HepG2 (cell line): ENCODE measurements at regions not wholly inside any gene's neighbourhood (a gene's known extent, or its start where the extent isn't known, plus 50 kb on each side); places are given as distances from the start of the nearest gene placed in this dataset.

Source experiments
- ATAC-seq: fragments of 200-7000 bp; cut with Tn5 transposase; 3 replicates; pipeline ENCODE4 v1.9.1; 2020; ENCODE audit warnings: mild to moderate bottlenecking, moderate library complexity
- BruUV-seq: library from RNA; stranded (reverse); fragments of 400-500 nt; replicated peaks from 2 replicates; lab custom pipeline; 2021; lab: Mats Ljungman, UMichigan
- CTCF ChIA-PET: fragments of 300-600 bp; formaldehyde crosslinking; extraction: SDS; loops from one replicate; lab custom pipeline; 2021; ENCODE audit warnings: low total read pairs, inconsistent platforms, low intra/inter-chr PET ratio; lab: Yijun Ruan, JAX
- POLR2A ChIA-PET: fragments of 350-600 bp; sonication (Branson Sonifier 250); formaldehyde crosslinking; loops from one replicate; lab custom pipeline; 2020; ENCODE audit warnings: antibody characterized with exemption, inconsistent platforms; lab: Yijun Ruan, JAX
- DNase-seq: peaks from one replicate; pipeline ENCODE4 v3.0.0-alpha.2; 2015; ENCODE audit warnings: low spot score
- FAIRE-seq: peaks from 3 replicates; lab custom pipeline; 2011; peaks lifted over from hg19 to GRCh38; lab: Jason Lieb, UNC
- H2AFZ ChIP-seq: one replicate; pipeline ENCODE4 v1.6.1; 2011; ENCODE audit warnings: low read length, inconsistent platforms
- H3K27ac ChIP-seq: fragments of 300-600 bp; 3 replicates; pipeline ENCODE4 v1.8.0; 2011; ENCODE audit warnings: mixed run types, mild to moderate bottlenecking, mixed read lengths, low read length, inconsistent platforms; ENCODE audit not compliant: insufficient read depth; ENCODE audit errors: extremely low read length
- H3K27me3 ChIP-seq, 2 experiments: fragments of 200-600 bp in 1 of 2; 2 replicates in 1 of 2; 3 replicates in 1 of 2; pipeline versions ENCODE4 v1.6.0 to v1.8.0; 2011; ENCODE audit warnings: low read length in 2 of 2, mild to moderate bottlenecking in 2 of 2, moderate library complexity in 2 of 2, inconsistent platforms in 1 of 2; ENCODE audit not compliant: insufficient read depth in 2 of 2, control insufficient read depth in 1 of 2
- H3K36me3 ChIP-seq, 2 experiments: fragments of 200-600 bp in 1 of 2; replicated peaks in 1 of 2; 2 replicates in 1 of 2; 3 replicates in 1 of 2; pipeline versions ENCODE4 v1.5.1 to v1.8.0; 2011; ENCODE audit warnings: low read length in 2 of 2, inconsistent platforms in 1 of 2; ENCODE audit not compliant: insufficient read depth in 2 of 2, control insufficient read depth in 1 of 2
- H3K4me1 ChIP-seq: 2 replicates; pipeline ENCODE4 v1.5.1; 2012; ENCODE audit warnings: low read length, inconsistent platforms; ENCODE audit not compliant: insufficient read depth
- H3K4me2 ChIP-seq: 2 replicates; pipeline ENCODE4 v1.6.0; 2011; ENCODE audit warnings: low read depth, low read length, inconsistent platforms
- H3K4me3 ChIP-seq, 3 experiments: fragments of 200-600 bp in 1 of 3; sonication (generic), shearing (Covaris generic) in 1 of 3; replicated peaks in 1 of 3; 2 replicates each; pipeline ENCODE4 v1.5.1; 2011 to 2016; ENCODE audit warnings: low read length in 3 of 3, inconsistent platforms in 2 of 3, low read depth in 2 of 3, mild to moderate bottlenecking in 2 of 3, control low read depth in 1 of 3, mixed read lengths in 1 of 3; ENCODE audit not compliant: insufficient read depth in 1 of 3
- H3K79me2 ChIP-seq: one replicate; pipeline ENCODE4 v1.6.1; 2011; ENCODE audit warnings: low read length, inconsistent platforms; ENCODE audit not compliant: insufficient read depth
- H3K9ac ChIP-seq: 2 replicates; pipeline ENCODE4 v1.6.0; 2011; ENCODE audit warnings: mild to moderate bottlenecking, low read depth, low read length, inconsistent platforms; ENCODE audit not compliant: insufficient read depth
- H3K9me3 ChIP-seq: 2 replicates; pipeline ENCODE4 v1.5.1; 2012; ENCODE audit warnings: mild to moderate bottlenecking, low read length
- H4K20me1 ChIP-seq: 2 replicates; pipeline ENCODE4 v1.6.0; 2011; ENCODE audit warnings: inconsistent platforms, mild to moderate bottlenecking, low read length, moderate library complexity; ENCODE audit not compliant: insufficient read depth
- ATAD3A ChIP-seq: sonication (generic); formaldehyde crosslinking; IDR thresholded peaks from 2 replicates; pipeline ENCODE4 v1.4.0; 2020; ENCODE audit warnings: missing genetic modification reagents
- ATRX ChIP-seq: sonication (generic); formaldehyde crosslinking; IDR thresholded peaks from 2 replicates; pipeline ENCODE4 v1.4.0; 2020; ENCODE audit warnings: missing genetic modification reagents, borderline replicate concordance
- EED ChIP-seq: sonication (generic); formaldehyde crosslinking; IDR thresholded peaks from 2 replicates; pipeline ENCODE4 v1.5.0; 2020; ENCODE audit warnings: mild to moderate bottlenecking, missing genetic modification reagents
- HMGA1 ChIP-seq: sonication (generic); formaldehyde crosslinking; conservative IDR thresholded peaks from 2 replicates; pipeline ENCODE4 v1.4.0; 2020; ENCODE audit warnings: missing genetic modification reagents
- KDM4B ChIP-seq: sonication (generic); formaldehyde crosslinking; IDR thresholded peaks from 2 replicates; pipeline ENCODE4 v1.4.0; 2020; ENCODE audit warnings: missing genetic modification reagents
- MED13 ChIP-seq: sonication (generic); formaldehyde crosslinking; IDR thresholded peaks from 2 replicates; pipeline ENCODE4 v1.5.0; 2020; ENCODE audit warnings: missing genetic modification reagents
- MYNN ChIP-seq: sonication (generic); formaldehyde crosslinking; IDR thresholded peaks from 2 replicates; pipeline ENCODE4 v1.4.0; 2020; ENCODE audit warnings: mild to moderate bottlenecking, low read depth, missing genetic modification reagents
- RERE ChIP-seq: IDR thresholded peaks from 2 replicates; pipeline ENCODE4 v1.6.1; 2016; ENCODE audit warnings: low read depth, missing genetic modification reagents, missing compliant biosample characterization
- ZFP62 ChIP-seq: sonication (generic); formaldehyde crosslinking; IDR thresholded peaks from 2 replicates; pipeline ENCODE4 v1.4.0; 2020; ENCODE audit warnings: missing genetic modification reagents
- ZNF232 ChIP-seq: sonication (generic); formaldehyde crosslinking; IDR thresholded peaks from 2 replicates; pipeline ENCODE4 v1.4.0; 2020; ENCODE audit warnings: missing genetic modification reagents, borderline replicate concordance
- ZNF704 ChIP-seq: sonication (generic); formaldehyde crosslinking; IDR thresholded peaks from 2 replicates; pipeline ENCODE4 v1.8.1; 2023; ENCODE audit warnings: mild to moderate bottlenecking, inconsistent platforms, moderate library complexity, missing genetic modification reagents, borderline replicate concordance
- ZSCAN20 ChIP-seq: sonication (generic); formaldehyde crosslinking; IDR thresholded peaks from 2 replicates; pipeline ENCODE4 v1.4.0; 2020; ENCODE audit warnings: missing genetic modification reagents, mild to moderate bottlenecking, borderline replicate concordance
- WGBS: methylation state at CpG from one replicate; pipeline ENCODE4 v1.1.6; 2017; ENCODE audit warnings: low lambda C conversion rate; 5-methylcytosine and 5-hydroxymethylcytosine counted together
- in situ Hi-C: cut with HindIII; loops from 2 replicates; pipeline ENCODE4 v1.10.0; 2017; ENCODE audit warnings: low pct_unique_long_range_greater_than_20kb; ENCODE audit not compliant: extremely low pct_ligation_motif_present
- intact Hi-C: fragments of 100-400 bp; cut with micrococcal nuclease; formaldehyde crosslinking; loops from one replicate; pipeline ENCODE4 v1.10.0; 2022; ENCODE audit not compliant: unreplicated experiment
- TF ChIP-seq, protein P1 (sequence below): sonication (generic); formaldehyde crosslinking; IDR thresholded peaks from 2 replicates; pipeline ENCODE4 v1.4.0; 2020; ENCODE audit warnings: missing genetic modification reagents, mild to moderate bottlenecking, borderline replicate concordance
- TF ChIP-seq, protein P2 (sequence below): sonication (generic); formaldehyde crosslinking; IDR thresholded peaks from 2 replicates; pipeline ENCODE4 v1.4.0; 2020; ENCODE audit warnings: missing genetic modification reagents

DNA sequence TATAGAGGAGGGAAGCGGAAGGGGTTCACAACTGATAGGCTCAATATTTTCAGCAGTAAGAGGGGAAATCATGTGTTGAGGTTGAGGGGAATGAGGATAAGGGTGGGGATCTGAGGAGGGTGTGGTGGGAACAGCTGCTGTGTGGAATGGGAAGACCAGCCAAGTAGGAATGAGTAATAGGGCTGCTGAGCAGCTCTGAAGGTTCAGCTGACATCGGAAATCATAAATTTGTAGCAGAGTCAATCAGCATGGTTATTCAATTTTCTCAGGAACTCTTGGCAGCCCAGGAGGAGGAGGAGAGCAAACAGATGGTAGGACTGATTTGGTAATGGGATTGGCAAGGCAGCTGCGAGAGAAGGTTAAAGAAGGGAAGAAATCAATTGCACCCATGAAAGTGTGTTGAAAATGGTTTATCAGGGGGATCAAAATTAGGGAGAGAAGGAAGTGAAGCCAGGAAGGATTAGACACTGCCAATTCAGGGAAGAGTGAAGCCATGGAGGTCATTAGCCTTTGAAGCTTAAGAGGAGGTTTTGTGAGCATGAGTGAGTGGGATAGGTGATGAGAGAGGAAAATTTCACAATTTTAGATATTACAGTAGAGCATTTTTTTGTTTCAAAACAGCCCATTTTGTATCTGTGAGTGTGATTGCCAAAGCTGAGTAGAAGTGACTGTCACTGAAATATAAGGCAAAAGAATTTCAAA lies 82.6 kb downstream of the PCDH7 start:
- no peak for TF ChIP-seq MED13 (CRISPR knock-in tag)
- TF ChIP-seq RERE (CRISPR knock-in tag), result no peak
- TF ChIP-seq, protein P1, sequence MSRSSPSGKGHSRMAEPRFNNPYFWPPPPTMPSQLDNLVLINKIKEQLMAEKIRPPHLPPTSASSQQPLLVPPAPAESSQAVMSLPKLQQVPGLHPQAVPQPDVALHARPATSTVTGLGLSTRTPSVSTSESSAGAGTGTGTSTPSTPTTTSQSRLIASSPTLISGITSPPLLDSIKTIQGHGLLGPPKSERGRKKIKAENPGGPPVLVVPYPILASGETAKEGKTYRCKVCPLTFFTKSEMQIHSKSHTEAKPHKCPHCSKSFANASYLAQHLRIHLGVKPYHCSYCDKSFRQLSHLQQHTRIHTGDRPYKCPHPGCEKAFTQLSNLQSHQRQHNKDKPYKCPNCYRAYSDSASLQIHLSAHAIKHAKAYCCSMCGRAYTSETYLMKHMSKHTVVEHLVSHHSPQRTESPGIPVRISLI, result no peak
- no peak for TF ChIP-seq ATAD3A (CRISPR knock-in tag)
- TF ChIP-seq EED (CRISPR knock-in tag), result no peak
- TF ChIP-seq ZFP62 (CRISPR knock-in tag), result no peak
- TF ChIP-seq HMGA1 (CRISPR knock-in tag), result no peak
- TF ChIP-seq MYNN (CRISPR knock-in tag), result no peak
- TF ChIP-seq, protein P2, sequence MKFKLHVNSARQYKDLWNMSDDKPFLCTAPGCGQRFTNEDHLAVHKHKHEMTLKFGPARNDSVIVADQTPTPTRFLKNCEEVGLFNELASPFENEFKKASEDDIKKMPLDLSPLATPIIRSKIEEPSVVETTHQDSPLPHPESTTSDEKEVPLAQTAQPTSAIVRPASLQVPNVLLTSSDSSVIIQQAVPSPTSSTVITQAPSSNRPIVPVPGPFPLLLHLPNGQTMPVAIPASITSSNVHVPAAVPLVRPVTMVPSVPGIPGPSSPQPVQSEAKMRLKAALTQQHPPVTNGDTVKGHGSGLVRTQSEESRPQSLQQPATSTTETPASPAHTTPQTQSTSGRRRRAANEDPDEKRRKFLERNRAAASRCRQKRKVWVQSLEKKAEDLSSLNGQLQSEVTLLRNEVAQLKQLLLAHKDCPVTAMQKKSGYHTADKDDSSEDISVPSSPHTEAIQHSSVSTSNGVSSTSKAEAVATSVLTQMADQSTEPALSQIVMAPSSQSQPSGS (CRISPR knock-in tag), result no peak
- TF ChIP-seq KDM4B (CRISPR knock-in tag), result no peak
- TF ChIP-seq ZNF704 (CRISPR knock-in tag), result no peak
- TF ChIP-seq ZNF232 (CRISPR knock-in tag), result no peak
- TF ChIP-seq ATRX (CRISPR knock-in tag), result no peak
- no peak for TF ChIP-seq ZSCAN20 (CRISPR knock-in tag)
- TF ChIP-seq, all 625 proteins: peak for 0
- Histone ChIP-seq H2AFZ (no peak overlapping the region), H3K79me2 (no peaks in the 10 kb centered on the region), H3K4me2 (no peak overlapping the region), H3K27ac (no peak overlapping the region), H3K9ac (no peak overlapping the region), H3K4me1 (no peaks in the 10 kb centered on the region), H3K4me3 (no peak overlapping the region), H4K20me1 (no peaks in the 10 kb centered on the region), H3K36me3 (no peaks in the 10 kb centered on the region), H3K9me3 (peaks cover 4% of the 10 kb centered on the region; the same call in 1 of the 2 replicates), H3K27me3 (no peaks in the 10 kb centered on the region)
- WGBS, result 16% methylated on average over 3 of the region's 3 CpGs
- no peak for FAIRE-seq
- ATAC-seq, result no peak
- intact Hi-C loops (no loop called here), in situ Hi-C loops (no loop called here)
- BruUV-seq, result no TSS peak
- ChIA-PET POLR2A (no interaction called here), CTCF (no interaction called here)
- no peak for DNase-seq
